COLO829 (cell line): ENCODE measurements at regions not wholly inside any gene's neighbourhood (a gene's known extent, or its start where the extent isn't known, plus 50 kb on each side); places are given as distances from the start of the nearest gene placed in this dataset.

Source experiments
- DNase-seq: peaks from one replicate; pipeline ENCODE4 v3.0.0; 2012; ENCODE audit warnings: low spot score

DNA sequence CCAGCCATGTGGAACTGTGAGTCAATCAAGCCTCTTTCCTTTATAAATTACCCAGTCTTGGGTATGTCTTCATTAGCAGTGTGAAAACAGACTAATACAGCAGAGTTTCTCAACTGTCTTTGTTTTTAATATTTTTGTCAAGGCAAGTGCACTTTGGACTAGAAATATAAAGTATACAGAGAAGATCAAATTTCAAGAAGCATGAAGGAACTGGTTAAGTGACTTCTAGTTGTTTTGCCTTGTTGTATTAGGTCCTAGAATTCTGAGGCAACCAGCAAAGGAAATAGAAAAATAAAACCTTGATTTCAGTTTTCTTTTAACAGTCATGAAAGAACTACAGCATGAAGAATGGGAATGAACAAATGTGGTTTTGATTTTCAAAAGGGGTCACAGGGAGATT, 131.1 kb upstream of the PTGFR start:
- DNase-seq = no peak

DNA sequence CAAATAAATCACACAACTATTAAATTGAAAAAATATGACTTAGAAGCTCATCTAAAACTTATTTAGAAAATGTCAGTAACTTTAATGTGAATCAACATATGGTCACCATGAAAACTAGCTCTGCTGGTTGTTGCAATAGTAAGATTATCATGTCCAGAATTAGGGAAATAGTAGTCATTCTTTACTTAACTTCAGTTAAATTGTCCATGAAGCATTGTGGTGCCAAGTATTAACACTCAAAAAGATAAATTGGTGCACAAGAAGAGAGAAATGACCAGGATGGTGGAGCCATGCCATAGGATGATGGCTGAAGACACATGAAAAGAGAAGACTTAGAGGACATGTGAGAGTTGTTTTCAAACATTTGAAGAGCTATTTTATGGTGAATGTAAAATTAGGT, 130.2 kb upstream of the PTGFR start:
- no peak for DNase-seq

GRCh38 chr1:78367700-78368099, 123.1 kb upstream of the PTGFR start:
- DNase-seq = no peak

GRCh38 chr1:78369546-78369945, 121.2 kb upstream of the PTGFR start:
- DNase-seq = no peak

- no peak for DNase-seq
Observed at GRCh38 chr1:78370356-78370755, 120.4 kb upstream of the PTGFR start.

DNA sequence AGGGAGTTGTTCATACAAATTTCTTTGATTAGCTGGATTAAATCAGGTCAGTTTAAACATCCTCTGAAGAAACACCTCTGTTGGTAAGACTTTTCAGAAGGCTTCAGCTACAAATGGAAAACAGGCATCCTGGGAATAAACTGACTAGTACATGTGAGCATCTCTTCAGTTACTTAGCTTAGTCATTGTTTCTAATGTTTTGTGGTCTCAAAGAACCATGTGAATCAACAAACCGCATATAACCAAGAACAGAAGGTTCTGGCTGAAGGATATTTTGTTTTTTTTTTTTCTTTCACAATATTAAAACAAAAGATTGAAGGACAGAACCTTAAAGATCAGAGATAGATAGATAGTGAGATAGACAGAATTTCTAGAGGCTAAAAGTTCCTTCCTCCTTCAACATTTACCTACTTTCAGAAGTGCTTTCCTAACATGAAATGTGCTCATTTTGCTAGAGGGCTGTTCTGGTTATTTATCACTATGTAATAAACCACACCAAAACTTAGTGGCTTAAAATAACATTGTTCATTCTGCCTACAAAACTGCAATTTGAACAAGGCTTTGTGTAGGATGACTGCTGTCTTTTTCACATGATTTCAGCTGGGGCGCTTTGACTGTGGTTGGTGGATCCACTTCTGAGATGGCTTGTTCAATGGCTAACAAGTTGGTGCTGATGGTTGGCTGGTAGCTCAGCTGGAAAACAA, 119.8 kb upstream of the PTGFR start:
- DNase-seq = no peak

GRCh38 chr1:78373676-78374075, 117.1 kb upstream of the PTGFR start:
- no peak for DNase-seq

DNA sequence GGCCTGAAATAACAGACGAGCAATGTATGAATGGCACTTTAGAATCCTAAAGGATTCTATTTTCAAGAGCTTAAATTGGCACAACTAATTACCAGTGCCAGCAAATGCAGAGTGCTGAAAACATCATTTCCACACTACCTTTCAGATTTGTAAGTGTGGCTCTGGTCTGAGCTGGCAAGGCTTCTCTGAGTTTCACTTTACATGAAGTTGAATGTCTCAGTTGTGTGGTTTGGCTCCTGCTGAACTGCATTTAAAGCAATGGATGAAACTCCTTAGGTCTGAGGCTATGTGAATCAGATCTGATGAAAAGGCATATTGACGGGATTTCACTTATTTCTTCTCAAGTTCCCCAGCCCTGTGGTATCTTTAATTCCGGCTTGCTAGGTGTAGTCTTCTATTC, 114.8 kb upstream of the PTGFR start:
- no peak for DNase-seq

DNA sequence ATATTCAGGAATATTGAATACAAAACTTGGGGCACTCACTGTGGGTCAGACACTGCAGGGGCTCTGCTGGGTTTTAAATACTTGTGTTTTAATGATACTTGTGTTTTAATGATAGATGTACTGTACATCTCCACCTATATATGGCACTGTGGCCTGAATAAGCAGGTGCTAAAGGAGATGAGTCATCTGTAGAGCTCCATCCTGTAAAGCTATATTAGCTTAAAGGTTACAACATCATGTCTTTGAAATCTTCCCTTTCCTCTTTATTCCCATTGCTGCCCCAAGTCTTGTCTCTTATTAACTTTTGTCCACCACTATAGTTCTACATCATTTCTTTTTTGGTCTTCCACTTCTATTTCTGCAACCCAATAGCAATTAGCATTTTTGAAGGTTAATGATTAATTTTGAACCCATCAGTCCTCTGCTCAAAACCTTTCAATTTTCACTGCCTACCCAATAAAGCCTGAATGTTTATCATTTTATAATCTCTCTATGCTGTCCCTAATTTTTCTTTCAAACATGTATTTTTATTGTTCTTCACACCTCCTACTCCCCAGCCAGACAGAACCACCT, 113.3 kb upstream of the PTGFR start:
- no peak for DNase-seq

GRCh38 chr1:78383923-78384322, 106.9 kb upstream of the PTGFR start:
- no peak for DNase-seq

DNA sequence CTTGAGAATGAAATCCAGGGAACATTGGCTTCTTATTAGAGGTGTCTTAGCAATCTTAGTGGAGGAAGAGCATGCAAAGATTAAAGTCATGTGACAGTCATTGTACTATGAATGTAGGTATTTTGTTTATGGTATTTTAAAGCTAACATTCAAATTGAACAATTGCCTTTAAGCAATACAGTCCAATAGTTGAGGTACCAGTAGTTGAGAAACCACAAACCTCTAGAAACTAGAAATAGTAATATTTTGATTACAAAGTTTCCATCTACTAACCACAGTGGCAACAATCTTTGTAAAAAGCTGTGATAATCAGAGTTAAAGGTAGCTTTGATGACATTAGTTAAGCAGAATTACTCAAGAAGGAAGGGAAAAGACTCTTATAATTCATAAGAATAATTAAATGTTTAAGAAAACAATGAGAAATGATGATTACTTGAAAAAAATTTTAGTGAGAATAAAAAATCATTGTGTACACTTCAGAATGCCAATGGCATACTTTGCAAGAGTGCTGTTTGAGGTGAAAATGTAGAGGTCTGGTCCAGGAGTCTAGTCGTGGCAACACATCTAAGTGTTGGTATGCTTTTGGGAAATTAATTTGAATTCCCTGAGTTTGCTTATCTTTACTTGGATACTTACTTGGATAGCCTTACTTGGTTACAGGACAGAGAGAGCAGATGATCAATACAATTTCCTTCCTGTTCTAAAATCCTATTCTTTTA, 104.9 kb upstream of the PTGFR start:
- DNase-seq = no peak

- no peak for DNase-seq
Observed at GRCh38 chr1:78387201-78387600, 103.6 kb upstream of the PTGFR start.

DNA sequence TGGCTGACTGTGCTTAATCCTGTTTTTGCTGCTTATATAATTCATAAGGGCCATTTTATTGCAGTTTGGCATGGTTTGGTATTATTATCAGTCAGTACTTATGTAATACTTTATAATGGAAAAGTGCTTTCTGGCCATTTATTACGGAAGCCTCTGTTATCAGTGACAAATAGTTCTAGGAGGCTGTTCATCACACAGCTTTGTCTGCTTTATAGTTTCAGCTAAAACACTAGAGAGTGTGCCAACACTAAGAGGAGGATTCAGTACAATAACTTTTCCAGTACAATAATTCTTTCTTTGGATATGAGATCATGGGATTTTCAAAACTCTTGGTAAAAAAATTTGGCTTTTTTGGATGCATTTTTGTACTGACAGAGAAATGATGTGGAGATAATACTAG, 102.9 kb upstream of the PTGFR start:
- DNase-seq = no peak

- no peak for DNase-seq
Observed at GRCh38 chr1:78388275-78388674, 102.5 kb upstream of the PTGFR start.

GRCh38 chr1:78401148-78401547, 89.6 kb upstream of the PTGFR start:
- no peak for DNase-seq

- no peak for DNase-seq
Observed at GRCh38 chr1:78408192-78408591, 82.6 kb upstream of the PTGFR start.

GRCh38 chr1:78408810-78409209, 82.0 kb upstream of the PTGFR start:
- no peak for DNase-seq

DNA sequence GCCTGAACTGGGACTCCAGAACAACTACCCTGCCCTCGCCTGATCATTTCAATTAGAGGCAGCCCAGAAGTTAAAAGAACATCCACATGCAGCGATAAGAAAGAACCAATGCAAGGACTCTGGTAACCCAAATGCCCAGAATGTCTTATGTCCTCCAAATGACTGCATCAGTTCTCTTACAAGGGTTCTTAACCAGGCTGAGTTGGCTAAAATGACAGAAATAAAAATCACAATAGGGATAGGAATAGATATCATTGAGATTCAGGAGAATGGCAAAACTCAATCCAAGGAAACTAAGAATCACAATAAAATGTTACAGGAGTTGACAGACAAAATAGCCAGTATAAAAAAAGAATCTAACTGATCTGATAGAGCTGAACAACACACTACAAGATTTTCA, 80.1 kb upstream of the PTGFR start:
- no peak for DNase-seq

DNA sequence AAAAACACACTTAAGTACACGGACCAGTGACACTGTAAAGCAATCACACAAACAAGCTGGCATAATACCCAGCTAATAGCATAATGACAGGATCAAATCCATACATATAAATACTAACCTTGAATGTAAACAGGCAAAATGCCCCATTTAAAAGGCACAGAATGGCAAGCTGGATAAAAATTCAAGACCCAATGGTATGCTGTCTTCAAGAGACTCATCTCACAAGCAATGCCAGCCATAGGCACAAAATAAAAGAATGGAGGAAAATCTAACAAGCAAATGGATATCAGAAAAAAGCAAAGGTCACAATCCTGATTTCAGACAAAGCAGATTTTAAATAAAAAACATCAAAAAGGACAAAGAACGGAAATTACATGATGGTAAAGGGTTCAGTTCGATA, 79.1 kb upstream of the PTGFR start:
- no peak for DNase-seq

DNA sequence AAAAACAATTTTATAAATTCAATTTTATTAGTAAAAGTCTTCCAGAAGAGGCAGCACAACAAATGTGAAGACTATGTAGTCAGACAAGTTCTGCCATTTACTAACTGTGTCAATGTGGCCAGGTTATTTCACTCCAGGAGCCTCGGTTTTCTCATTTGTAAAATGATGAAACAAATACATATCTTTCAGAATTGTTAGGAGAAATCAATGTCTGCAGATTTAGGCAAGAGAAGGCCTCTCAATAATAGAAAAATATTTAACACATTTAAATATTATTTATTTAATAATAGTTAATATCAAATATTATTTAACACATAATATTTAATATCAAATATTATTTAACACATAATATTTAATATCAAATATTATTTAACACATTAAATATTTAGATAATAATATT, 75.6 kb upstream of the PTGFR start:
- DNase-seq = no peak

GRCh38 chr1:78419309-78419708, 71.5 kb upstream of the PTGFR start:
- no peak for DNase-seq

DNA sequence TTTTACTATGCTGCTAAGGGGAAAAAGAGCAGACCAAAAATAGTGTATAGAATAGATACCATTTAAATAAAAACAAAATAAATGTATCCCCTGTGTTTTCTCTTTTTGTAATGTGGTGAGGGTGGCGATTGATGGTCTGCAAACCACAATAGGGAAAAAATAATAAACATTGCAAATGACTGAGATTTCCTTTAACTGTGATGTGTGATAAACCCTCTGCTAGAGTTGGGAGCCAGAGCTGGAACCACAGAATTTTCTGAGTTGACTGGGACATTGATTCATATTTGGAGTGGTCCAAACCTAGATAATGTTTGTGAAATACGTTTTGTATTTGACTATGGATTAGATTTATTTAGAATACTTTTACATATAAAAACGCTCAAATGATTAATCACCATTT, 70.6 kb upstream of the PTGFR start:
- no peak for DNase-seq

- no peak for DNase-seq
Observed at GRCh38 chr1:78420688-78421087, 70.1 kb upstream of the PTGFR start.

GRCh38 chr1:78424720-78425119, 66.1 kb upstream of the PTGFR start:
- DNase-seq = no peak
